IMR-90 (cell line): ENCODE measurements at regions not wholly inside any gene's neighbourhood (a gene's known extent, or its start where the extent isn't known, plus 50 kb on each side); places are given as distances from the start of the nearest gene placed in this dataset.

Experiments used
- ATAC-seq: fragments of 200-7000 bp; cut with Tn5 transposase; 2 replicates; pipeline ENCODE4 v1.9.1; 2020; ENCODE audit warnings: low read depth, mild to moderate bottlenecking, moderate library complexity
- BruUV-seq: library from RNA; stranded (reverse); fragments of 400-500 nt; replicated peaks from 2 replicates; lab custom pipeline; 2021; lab: Mats Ljungman, UMichigan
- CTCF ChIA-PET: fragments of 300-600 bp; formaldehyde crosslinking; extraction: SDS; loops from one replicate; lab custom pipeline; 2021; ENCODE audit warnings: antibody characterized with exemption; lab: Yijun Ruan, JAX
- POLR2A ChIA-PET: fragments of 300-600 bp; sonication (Branson Sonifier 250); formaldehyde crosslinking; loops from one replicate; lab custom pipeline; 2022; ENCODE audit warnings: antibody characterized with exemption; ENCODE audit not compliant: unreplicated experiment; lab: Charles Lee
- DNase-seq: peaks from one replicate; pipeline ENCODE4 v3.0.0; 2013
- H2AFZ ChIP-seq: replicated peaks from 2 replicates; pipeline ENCODE3; 2013; ENCODE audit warnings: low read length, mild to moderate bottlenecking; ENCODE audit not compliant: poor library complexity
- H2AK5ac ChIP-seq: 2 replicates; pipeline ENCODE4 v1.6.1; 2013; ENCODE audit warnings: low read depth, low read length, inconsistent platforms
- H2AK9ac ChIP-seq: replicated peaks from 2 replicates; pipeline ENCODE3; 2013; ENCODE audit warnings: mild to moderate bottlenecking, low read depth, low read length, moderate library complexity; ENCODE audit not compliant: poor library complexity
- H2BK120ac ChIP-seq: 2 replicates; pipeline ENCODE4 v1.6.1; 2013; ENCODE audit warnings: low read depth, low read length, inconsistent platforms
- H2BK15ac ChIP-seq: 3 replicates; pipeline ENCODE4 v1.6.1; 2013; ENCODE audit warnings: low read depth, low read length, inconsistent platforms
- H2BK20ac ChIP-seq: 2 replicates; pipeline ENCODE4 v1.6.1; 2013; ENCODE audit warnings: low read depth, mild to moderate bottlenecking, inconsistent platforms, low read length, moderate library complexity
- H2BK5ac ChIP-seq: 2 replicates; pipeline ENCODE4 v1.6.1; 2013; ENCODE audit warnings: mild to moderate bottlenecking, low read depth, low read length, inconsistent platforms; ENCODE audit not compliant: poor library complexity, severe bottlenecking
- H3K14ac ChIP-seq: replicated peaks from 2 replicates; pipeline ENCODE4 v1.6.1; 2013; ENCODE audit warnings: low read depth, low read length, inconsistent platforms
- H3K18ac ChIP-seq: 2 replicates; pipeline ENCODE4 v1.6.1; 2013; ENCODE audit warnings: low read depth, low read length, control low read depth
- H3K23ac ChIP-seq: 2 replicates; pipeline ENCODE4 v1.6.1; 2013; ENCODE audit warnings: low read depth, low read length, inconsistent platforms
- H3K27ac ChIP-seq: 2 replicates; pipeline ENCODE4 v1.5.1; 2013; ENCODE audit warnings: mild to moderate bottlenecking, control low read depth, low read length; ENCODE audit not compliant: insufficient read depth
- H3K27me3 ChIP-seq: 2 replicates; pipeline ENCODE4 v1.6.1; 2013; ENCODE audit warnings: low read length; ENCODE audit not compliant: control insufficient read depth, insufficient read depth
- H3K36me3 ChIP-seq: 2 replicates; pipeline ENCODE4 v1.6.1; 2013; ENCODE audit warnings: low read length, mixed read lengths; ENCODE audit not compliant: control insufficient read depth, insufficient read depth
- H3K4ac ChIP-seq: 2 replicates; pipeline ENCODE4 v1.6.1; 2013; ENCODE audit warnings: low read depth, low read length, inconsistent platforms
- H3K4me1 ChIP-seq: 2 replicates; pipeline ENCODE4 v1.6.1; 2013; ENCODE audit warnings: low read length, mixed read lengths; ENCODE audit not compliant: control insufficient read depth, insufficient read depth
- H3K4me2 ChIP-seq: 2 replicates; pipeline ENCODE4 v1.6.1; 2013; ENCODE audit warnings: low read depth, mild to moderate bottlenecking, control low read depth, low read length, moderate library complexity
- H3K4me3 ChIP-seq: 2 replicates; pipeline ENCODE4 v1.5.1; 2013; ENCODE audit warnings: low read depth, mild to moderate bottlenecking, control low read depth, low read length, moderate library complexity; ENCODE audit not compliant: insufficient read depth
- H3K56ac ChIP-seq: 2 replicates; pipeline ENCODE4 v1.6.1; 2013; ENCODE audit warnings: low read length, inconsistent platforms; ENCODE audit not compliant: insufficient read depth; ENCODE audit errors: extremely low read depth
- H3K79me1 ChIP-seq, 2 experiments: 2 replicates each; pipeline ENCODE4 v1.6.1; 2013; ENCODE audit warnings: low read length in 2 of 2, inconsistent platforms in 1 of 2, low read depth in 1 of 2
- H3K9ac ChIP-seq: 2 replicates; pipeline ENCODE4 v1.6.1; 2013; ENCODE audit warnings: low read depth, low read length, control low read depth
- H3K9me1 ChIP-seq: 2 replicates; pipeline ENCODE4 v1.6.1; 2013; ENCODE audit warnings: low read length, inconsistent platforms; ENCODE audit not compliant: insufficient read depth
- H3K9me3 ChIP-seq: 2 replicates; pipeline ENCODE4 v1.6.1; 2013; ENCODE audit warnings: low read length; ENCODE audit not compliant: control insufficient read depth, insufficient read depth
- H4K20me1 ChIP-seq: 2 replicates; pipeline ENCODE4 v1.6.1; 2013; ENCODE audit warnings: low read length, inconsistent platforms; ENCODE audit not compliant: insufficient read depth
- H4K5ac ChIP-seq: 2 replicates; pipeline ENCODE4 v1.6.1; 2013; ENCODE audit warnings: mild to moderate bottlenecking, low read depth, low read length, control low read depth
- H4K8ac ChIP-seq, 2 experiments: 2 replicates each; pipeline ENCODE4 v1.6.1; 2013; ENCODE audit warnings: low read depth in 2 of 2, low read length in 2 of 2, control low read depth in 1 of 2, inconsistent platforms in 1 of 2
- H4K91ac ChIP-seq: 2 replicates; pipeline ENCODE4 v1.6.1; 2013; ENCODE audit warnings: low read depth, low read length, inconsistent platforms; ENCODE audit not compliant: insufficient read depth
- BHLHE40 ChIP-seq: fragments of 150-350 bp; IDR thresholded peaks from 2 replicates; pipeline ENCODE4 v1.6.1; 2016; ENCODE audit warnings: mild to moderate bottlenecking, low read depth, low read length
- MAFK ChIP-seq: IDR thresholded peaks from 2 replicates; pipeline ENCODE4 v1.6.1; 2012; ENCODE audit warnings: low read depth, low read length, improper control_type of control experiment
- MXI1 ChIP-seq: IDR thresholded peaks from 2 replicates; pipeline ENCODE4 v1.6.1; 2012; ENCODE audit warnings: low read depth, mild to moderate bottlenecking, low read length, moderate library complexity, borderline replicate concordance
- NFE2L2 ChIP-seq: fragments of 150-350 bp; IDR thresholded peaks from 2 replicates; pipeline ENCODE4 v1.6.1; 2016; ENCODE audit warnings: low read depth, mild to moderate bottlenecking, low read length
- WGBS, 2 experiments: methylation state at CpG; one replicate each; pipeline versions ENCODE4 v1.1.5 to v1.1.7; 2013; ENCODE audit warnings: missing lambda C conversion rate in 2 of 2; ENCODE audit not compliant: insufficient read length in 1 of 2; ENCODE audit errors: extremely low coverage in 2 of 2; 5-methylcytosine and 5-hydroxymethylcytosine counted together
- dilution Hi-C: fragments of 300-500 bp; cut with HindIII; formaldehyde crosslinking; loops from one replicate; pipeline ENCODE4 v1.14.3; 2018; ENCODE audit warnings: low sequenced_read_pairs; ENCODE audit not compliant: unreplicated experiment
- in situ Hi-C: fragments of 300-500 bp; cut with MboI; formaldehyde crosslinking; loops from 3 replicates; pipeline ENCODE4 v1.14.3; 2019; ENCODE audit warnings: low sequenced_read_pairs, inconsistent platforms, mixed read lengths
- intact Hi-C: fragments of 100-400 bp; cut with micrococcal nuclease; formaldehyde crosslinking; loops from 2 replicates; pipeline ENCODE4 v1.10.0; 2022
- TF ChIP-seq, protein P1 (sequence below): fragments of 150-350 bp; IDR thresholded peaks from 2 replicates; pipeline ENCODE4 v1.6.1; 2017; ENCODE audit warnings: mild to moderate bottlenecking, antibody characterized with exemption, low read length, low read depth

DNA sequence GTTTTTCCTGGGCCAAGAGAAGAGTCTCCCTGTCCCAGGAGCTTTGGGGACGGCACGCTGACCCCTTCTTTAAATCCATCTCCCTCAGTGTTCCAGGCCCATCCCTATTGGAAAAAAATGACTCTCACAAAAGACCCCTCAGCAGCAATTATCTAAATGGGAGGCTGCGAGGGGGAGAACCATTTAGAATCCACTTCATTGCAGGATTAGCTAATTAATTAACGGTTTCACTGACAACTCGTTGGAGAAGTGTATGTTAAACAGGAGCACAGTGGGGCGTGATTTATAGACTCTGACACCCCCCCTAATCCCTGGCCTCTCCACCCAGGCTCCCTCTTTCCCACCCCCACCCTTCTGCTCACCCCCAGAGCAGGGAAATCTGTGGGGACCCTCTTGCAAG, 162.8 kb upstream of the LHX5 start:
- Histone ChIP-seq H3K9me3 (peaks cover 2% of the 10 kb centered on the region; the same call in 1 of the 2 replicates), H3K4me1 (no peaks in the 10 kb centered on the region), H4K20me1 (no peaks in the 10 kb centered on the region), H4K8ac (no peak overlapping the region), H3K79me1 (no peaks in the 10 kb centered on the region), H2AK9ac (no peak overlapping the region), H3K9me1 (no peaks in the 10 kb centered on the region), H3K23ac (no peak overlapping the region), H2BK15ac (no peak overlapping the region), H2AFZ (no peak overlapping the region), H2BK5ac (no peak overlapping the region), H3K27ac (no peak overlapping the region), H3K56ac (no peak overlapping the region), H3K9ac (no peak overlapping the region), H2AK5ac (no peak overlapping the region), H3K18ac (no peak overlapping the region), H2BK120ac (no peak overlapping the region), H3K14ac (no peak overlapping the region), H2BK20ac (no peak overlapping the region), H3K4me2 (no peak overlapping the region), H3K27me3 (peaks cover 11% of the 10 kb centered on the region), H3K36me3 (no peaks in the 10 kb centered on the region), H4K5ac (no peak overlapping the region), H4K91ac (no peak overlapping the region), H3K4me3 (no peak overlapping the region), H3K4ac (no peak overlapping the region)
- ChIA-PET CTCF (no interaction called here), POLR2A (no interaction called here)
- ATAC-seq (no peak), DNase-seq (no peak)
- WGBS, 2 experiments = no CpG with 5 or more reads among the region's 6 CpGs
- BruUV-seq = no TSS peak
- TF ChIP-seq NFE2L2 = no peak
- TF ChIP-seq MAFK = no peak
- TF ChIP-seq BHLHE40 = no peak
- no peak for TF ChIP-seq MXI1
- TF ChIP-seq, protein P1, sequence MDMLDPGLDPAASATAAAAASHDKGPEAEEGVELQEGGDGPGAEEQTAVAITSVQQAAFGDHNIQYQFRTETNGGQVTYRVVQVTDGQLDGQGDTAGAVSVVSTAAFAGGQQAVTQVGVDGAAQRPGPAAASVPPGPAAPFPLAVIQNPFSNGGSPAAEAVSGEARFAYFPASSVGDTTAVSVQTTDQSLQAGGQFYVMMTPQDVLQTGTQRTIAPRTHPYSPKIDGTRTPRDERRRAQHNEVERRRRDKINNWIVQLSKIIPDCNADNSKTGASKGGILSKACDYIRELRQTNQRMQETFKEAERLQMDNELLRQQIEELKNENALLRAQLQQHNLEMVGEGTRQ = no peak
- intact Hi-C loops = no loop called here
- dilution Hi-C loops = no loop called here
- in situ Hi-C loops = no loop called here
